Right atrium auricular region (tissue), 2 donors: ENCODE measurements at regions not wholly inside any gene's neighbourhood (a gene's known extent, or its start where the extent isn't known, plus 50 kb on each side); places are given as distances from the start of the nearest gene placed in this dataset.

ENCODE experiments used
- DNase-seq: peaks from one replicate; pipeline ENCODE4 v3.0.0-alpha.2; 2019; ENCODE audit warnings: low spot score
- H3K27ac ChIP-seq, 2 donors: fragments of 200-600 bp; sonication (generic); 1 replicate in 1 of 2; 2 replicates in 1 of 2; pipeline ENCODE4 v1.5.1; 2016 to 2019
- H3K27me3 ChIP-seq, 2 donors: fragments of 200-600 bp; sonication (generic); one replicate each; pipeline versions ENCODE4 v1.5.1 to v1.6.0; 2017 to 2019
- H3K36me3 ChIP-seq: fragments of 200-600 bp; sonication (generic); one replicate; pipeline ENCODE4 v1.5.1; 2016
- H3K4me1 ChIP-seq, 2 donors: fragments of 200-600 bp; sonication (generic); one replicate each; pipeline versions ENCODE4 v1.5.1 to v1.6.0; 2017 to 2019
- H3K4me3 ChIP-seq, 2 donors: fragments of 200-600 bp; sonication (generic); 1 replicate in 1 of 2; 2 replicates in 1 of 2; pipeline ENCODE4 v1.5.1; 2017 to 2019; ENCODE audit warnings: mild to moderate bottlenecking in 1 of 2, moderate library complexity in 1 of 2
- H3K9me3 ChIP-seq, 2 donors: fragments of 200-600 bp; sonication (generic); one replicate each; pipeline ENCODE4 v1.5.1; 2019
- CTCF ChIP-seq, 2 donors: fragments of 200-600 bp; sonication (generic); IDR thresholded peaks; one replicate each; pipeline ENCODE4 v1.5.1; 2019; ENCODE audit warnings: antibody characterized with exemption in 2 of 2

- Histone ChIP-seq H3K4me3 (no peak overlapping the region), H3K9me3 (no peaks in the 10 kb centered on the region), H3K36me3 (no peaks in the 10 kb centered on the region), H3K27me3 (no peaks in the 10 kb centered on the region), H3K27ac (no peak overlapping the region), H3K4me1 (no peaks in the 10 kb centered on the region)
- no peak for TF ChIP-seq CTCF (IDR thresholded peaks at IDR 0.05)
- no peak for DNase-seq
These were observed 343.3 kb downstream of the FBXO8 start for GRCh38 chr4:173940146-173940545.

GRCh38 chr4:173937631-173938270 lies 345.7 kb downstream of the FBXO8 start:
- no peak overlapping the region for H3K27ac ChIP-seq
- no peak overlapping the region for H3K4me3 ChIP-seq
- no peaks in the 10 kb centered on the region for H3K27me3 ChIP-seq
- DNase-seq: no peak
- TF ChIP-seq CTCF (IDR thresholded peaks at IDR 0.05): no peak
- H3K9me3 ChIP-seq: no peaks in the 10 kb centered on the region
- H3K4me1 ChIP-seq: no peaks in the 10 kb centered on the region
- no peaks in the 10 kb centered on the region for H3K36me3 ChIP-seq

GRCh38 chr4:173936861-173937260 lies 346.6 kb downstream of the FBXO8 start:
- no peak for TF ChIP-seq CTCF (IDR thresholded peaks at IDR 0.05)
- no peak for DNase-seq
- H3K4me1 ChIP-seq: no peaks in the 10 kb centered on the region

GRCh38 chr4:173935622-173936405 lies 347.7 kb downstream of the FBXO8 start:
- DNase-seq: no peak
- Histone ChIP-seq H3K4me1 (no peaks in the 10 kb centered on the region), H3K9me3 (no peaks in the 10 kb centered on the region), H3K36me3 (no peaks in the 10 kb centered on the region), H3K4me3 (no peak overlapping the region), H3K27me3 (no peaks in the 10 kb centered on the region), H3K27ac (no peak overlapping the region)
- TF ChIP-seq CTCF (IDR thresholded peaks at IDR 0.05): no peak

More at GRCh38 chr4:173936861-173937260, 346.6 kb downstream of the FBXO8 start:
- Histone ChIP-seq H3K27me3 (no peaks in the 10 kb centered on the region), H3K27ac (no peak overlapping the region), H3K4me3 (no peak overlapping the region), H3K9me3 (no peaks in the 10 kb centered on the region), H3K36me3 (no peaks in the 10 kb centered on the region)

GRCh38 chr4:173934933-173935620 lies 348.4 kb downstream of the FBXO8 start:
- Histone ChIP-seq H3K4me1 (no peaks in the 10 kb centered on the region), H3K4me3 (no peak overlapping the region), H3K9me3 (no peaks in the 10 kb centered on the region), H3K27ac (no peak overlapping the region), H3K27me3 (no peaks in the 10 kb centered on the region), H3K36me3 (no peaks in the 10 kb centered on the region)
- no peak for TF ChIP-seq CTCF (IDR thresholded peaks at IDR 0.05)
- DNase-seq: no peak
